Nephron (organoid): ENCODE measurements at regions not wholly inside any gene's neighbourhood (a gene's known extent, or its start where the extent isn't known, plus 50 kb on each side); places are given as distances from the start of the nearest gene placed in this dataset.

Experiments
- H3K27ac Mint-ChIP-seq, 3 experiments: 2 replicates each; pipeline ENCODE4 v1.8.0; 2020; ENCODE audit warnings: mixed read lengths in 3 of 3, mild to moderate bottlenecking in 2 of 3, moderate library complexity in 1 of 3
- H3K27me3 Mint-ChIP-seq: 2 replicates; pipeline ENCODE4 v1.8.0; 2021; ENCODE audit warnings: low read depth, mild to moderate bottlenecking, moderate library complexity, mixed read lengths
- H3K36me3 Mint-ChIP-seq: 2 replicates; pipeline ENCODE4 v1.8.0; 2020; ENCODE audit warnings: low read depth, mixed read lengths
- H3K4me1 Mint-ChIP-seq: 2 replicates; pipeline ENCODE4 v1.8.0; 2020; ENCODE audit warnings: mixed read lengths
- H3K4me3 Mint-ChIP-seq, 3 experiments: 2 replicates each; pipeline ENCODE4 v1.8.0; 2020; ENCODE audit warnings: mild to moderate bottlenecking in 3 of 3, mixed read lengths in 3 of 3, moderate library complexity in 2 of 3
- H3K9me3 Mint-ChIP-seq: 2 replicates; pipeline ENCODE4 v1.8.0; 2020; ENCODE audit warnings: mixed read lengths
- TF ChIP-seq, protein P1 (sequence below), 3 experiments: fragments of 200-600 bp; sonication (generic); IDR thresholded peaks; one replicate each; pipeline ENCODE4 v1.5.0; 2021; ENCODE audit warnings: antibody characterized with exemption in 3 of 3; ENCODE audit not compliant: unreplicated experiment in 3 of 3

GRCh38 chr15:96542130-96542770, 211.8 kb downstream of the NR2F2 start:
- Mint-ChIP-seq H3K27ac (no peak overlapping the region), H3K4me3 (no peak overlapping the region), H3K4me1 (no peaks in the 10 kb centered on the region), H3K9me3 (no peaks in the 10 kb centered on the region), H3K27me3 (peaks cover 14% of the 10 kb centered on the region), H3K36me3 (no peaks in the 10 kb centered on the region)
- TF ChIP-seq, protein P1, sequence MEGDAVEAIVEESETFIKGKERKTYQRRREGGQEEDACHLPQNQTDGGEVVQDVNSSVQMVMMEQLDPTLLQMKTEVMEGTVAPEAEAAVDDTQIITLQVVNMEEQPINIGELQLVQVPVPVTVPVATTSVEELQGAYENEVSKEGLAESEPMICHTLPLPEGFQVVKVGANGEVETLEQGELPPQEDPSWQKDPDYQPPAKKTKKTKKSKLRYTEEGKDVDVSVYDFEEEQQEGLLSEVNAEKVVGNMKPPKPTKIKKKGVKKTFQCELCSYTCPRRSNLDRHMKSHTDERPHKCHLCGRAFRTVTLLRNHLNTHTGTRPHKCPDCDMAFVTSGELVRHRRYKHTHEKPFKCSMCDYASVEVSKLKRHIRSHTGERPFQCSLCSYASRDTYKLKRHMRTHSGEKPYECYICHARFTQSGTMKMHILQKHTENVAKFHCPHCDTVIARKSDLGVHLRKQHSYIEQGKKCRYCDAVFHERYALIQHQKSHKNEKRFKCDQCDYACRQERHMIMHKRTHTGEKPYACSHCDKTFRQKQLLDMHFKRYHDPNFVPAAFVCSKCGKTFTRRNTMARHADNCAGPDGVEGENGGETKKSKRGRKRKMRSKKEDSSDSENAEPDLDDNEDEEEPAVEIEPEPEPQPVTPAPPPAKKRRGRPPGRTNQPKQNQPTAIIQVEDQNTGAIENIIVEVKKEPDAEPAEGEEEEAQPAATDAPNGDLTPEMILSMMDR (IDR thresholded peaks at IDR 0.05; ENCODE audit: unreplicated experiment in 3 of 3) = no peak

DNA sequence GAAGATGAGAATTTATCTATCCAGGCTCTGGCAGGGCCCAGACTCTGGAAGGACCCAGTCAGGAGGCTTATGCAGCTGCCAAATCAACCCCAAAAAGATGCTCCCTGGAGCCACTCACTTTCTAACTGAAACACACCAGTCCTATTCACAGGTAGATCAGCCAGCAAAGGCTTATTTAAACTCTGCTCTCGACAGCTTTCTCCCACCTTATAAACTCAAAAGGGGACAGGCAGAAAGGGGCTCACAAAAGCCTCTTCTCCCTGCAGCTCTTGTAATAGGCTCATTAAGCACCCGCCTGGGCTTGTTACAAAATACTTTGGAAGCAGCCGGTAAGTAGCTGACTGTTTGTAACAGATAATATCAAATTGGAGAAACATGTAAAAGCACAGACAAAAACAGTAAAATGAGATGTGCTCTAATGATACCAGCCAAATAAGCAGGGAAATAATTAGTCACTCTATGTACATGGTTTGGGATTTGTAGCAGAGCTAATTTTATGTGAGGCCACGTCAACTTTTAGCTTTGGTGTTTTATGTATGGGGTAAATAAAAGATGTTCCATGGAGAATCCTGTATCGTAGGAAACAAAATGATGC, 213.8 kb downstream of the NR2F2 start:
- Mint-ChIP-seq H3K27ac (no peak overlapping the region), H3K9me3 (no peaks in the 10 kb centered on the region), H3K27me3 (peaks cover 11% of the 10 kb centered on the region), H3K4me1 (peaks cover 11% of the 10 kb centered on the region), H3K36me3 (no peaks in the 10 kb centered on the region), H3K4me3 (no peak overlapping the region)
- TF ChIP-seq, protein P1 (IDR thresholded peaks at IDR 0.05; ENCODE audit: unreplicated experiment in 3 of 3) = no peak

- H3K9me3 Mint-ChIP-seq = no peaks in the 10 kb centered on the region
Measured at GRCh38 chr15:96549136-96549535, 218.6 kb downstream of the NR2F2 start.

DNA sequence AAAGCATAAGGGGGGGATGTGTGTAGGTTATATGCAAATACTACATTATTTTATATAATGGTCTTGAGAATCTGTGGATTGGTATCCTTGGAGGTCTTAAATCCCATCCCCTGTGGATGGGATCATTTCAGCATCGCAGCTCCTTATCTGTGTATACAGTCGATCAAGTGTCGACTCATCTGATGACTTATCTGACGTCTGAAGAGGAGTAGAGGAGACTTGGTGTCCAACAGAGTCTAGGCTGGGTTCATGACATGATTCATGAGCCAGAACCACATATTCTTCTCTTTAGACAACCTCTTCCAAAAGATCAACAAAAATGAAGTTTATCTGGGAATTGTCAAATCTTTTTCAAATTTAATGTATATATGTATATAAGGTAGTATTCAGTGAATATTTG, 220.7 kb downstream of the NR2F2 start:
- Mint-ChIP-seq H3K27ac (no peak overlapping the region), H3K4me3 (no peak overlapping the region), H3K27me3 (peaks cover 42% of the 10 kb centered on the region), H3K36me3 (no peaks in the 10 kb centered on the region), H3K4me1 (peaks cover 12% of the 10 kb centered on the region), H3K9me3 (no peaks in the 10 kb centered on the region)
- TF ChIP-seq, protein P1 (IDR thresholded peaks at IDR 0.05; ENCODE audit: unreplicated experiment in 3 of 3) = no peak

More at GRCh38 chr15:96549136-96549535, 218.6 kb downstream of the NR2F2 start:
- H3K4me3 Mint-ChIP-seq = no peak overlapping the region
- peaks cover 35% of the 10 kb centered on the region for H3K27me3 Mint-ChIP-seq
- peaks cover 12% of the 10 kb centered on the region for H3K4me1 Mint-ChIP-seq
- TF ChIP-seq, protein P1 (IDR thresholded peaks at IDR 0.05; ENCODE audit: unreplicated experiment in 3 of 3) = no peak
- H3K27ac Mint-ChIP-seq = peak overlapping the region; percentile 45 to 89 (median 57)
- H3K36me3 Mint-ChIP-seq = no peaks in the 10 kb centered on the region

GRCh38 chr15:96551722-96552121, 221.2 kb downstream of the NR2F2 start:
- no peaks in the 10 kb centered on the region for H3K36me3 Mint-ChIP-seq
- no peak overlapping the region for H3K4me3 Mint-ChIP-seq
- peaks cover 42% of the 10 kb centered on the region for H3K27me3 Mint-ChIP-seq
- H3K27ac Mint-ChIP-seq = no peak overlapping the region
- H3K9me3 Mint-ChIP-seq = no peaks in the 10 kb centered on the region
- H3K4me1 Mint-ChIP-seq = peaks cover 12% of the 10 kb centered on the region
- TF ChIP-seq, protein P1 (IDR thresholded peaks at IDR 0.05; ENCODE audit: unreplicated experiment in 3 of 3) = no peak

DNA sequence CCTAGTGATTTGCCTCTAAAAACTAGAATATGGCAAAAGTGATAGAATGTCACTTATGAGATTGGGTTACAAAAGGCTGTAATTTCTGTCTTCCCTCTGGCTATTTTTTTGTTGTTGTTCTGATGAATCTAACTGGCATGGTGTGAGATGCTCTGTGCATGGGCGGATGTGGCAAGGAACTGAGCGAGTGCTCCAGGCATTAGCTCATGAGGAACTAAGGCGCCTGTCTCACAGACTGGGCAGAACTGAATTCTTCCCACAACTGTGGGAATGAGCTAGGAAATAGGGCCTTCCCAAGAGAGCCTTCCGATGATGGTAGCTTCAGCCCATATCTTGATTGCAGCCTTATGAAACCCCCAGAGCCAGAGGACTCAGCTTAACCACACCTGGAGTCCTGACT, 222.5 kb downstream of the NR2F2 start:
- Mint-ChIP-seq H3K4me1 (peaks cover 12% of the 10 kb centered on the region), H3K9me3 (no peaks in the 10 kb centered on the region), H3K27me3 (peaks cover 42% of the 10 kb centered on the region), H3K4me3 (no peak overlapping the region), H3K36me3 (no peaks in the 10 kb centered on the region), H3K27ac (no peak overlapping the region)
- TF ChIP-seq, protein P1 (IDR thresholded peaks at IDR 0.05; ENCODE audit: unreplicated experiment in 3 of 3) = no peak
